ENCODE measurements at regions not wholly inside any gene's neighbourhood (a gene's known extent, or its start where the extent isn't known, plus 50 kb on each side); places are given as distances from the start of the nearest gene placed in this dataset.
A peak's percentile ranks its signal among the peaks of the same experiment; 100 is the strongest.

DNA sequence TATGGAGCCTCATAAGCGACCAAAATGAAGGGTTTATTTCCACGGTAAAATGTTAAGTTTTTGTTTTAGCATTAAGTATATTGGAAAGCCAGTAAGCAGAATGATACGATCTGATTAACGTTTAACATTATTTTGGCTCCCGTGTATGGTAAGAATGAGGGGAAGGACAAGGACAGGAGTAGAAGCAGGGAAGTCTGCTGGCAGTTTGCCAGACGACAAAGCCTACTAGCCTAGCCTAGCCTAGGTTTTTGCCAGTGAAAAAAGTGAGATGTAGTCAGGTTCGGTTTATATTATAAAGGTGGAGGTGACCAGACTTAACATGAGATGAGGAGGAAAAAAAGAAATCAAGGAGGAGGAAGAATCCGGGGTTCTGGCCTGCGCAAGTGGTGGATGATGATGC is 78.9 kb upstream of the ARHGAP32 start:
- no peak for ATAC-seq
- Histone ChIP-seq H3K4me3 (no peak overlapping the region), H3K36me3 (no peaks in the 10 kb centered on the region), H3K4me1 (peaks cover 15% of the 10 kb centered on the region), H3K27me3 (no peaks in the 10 kb centered on the region), H3K9me3 (no peaks in the 10 kb centered on the region), H3K27ac (no peak overlapping the region)
- DNase-seq: no peak
- TF ChIP-seq, protein P1, sequence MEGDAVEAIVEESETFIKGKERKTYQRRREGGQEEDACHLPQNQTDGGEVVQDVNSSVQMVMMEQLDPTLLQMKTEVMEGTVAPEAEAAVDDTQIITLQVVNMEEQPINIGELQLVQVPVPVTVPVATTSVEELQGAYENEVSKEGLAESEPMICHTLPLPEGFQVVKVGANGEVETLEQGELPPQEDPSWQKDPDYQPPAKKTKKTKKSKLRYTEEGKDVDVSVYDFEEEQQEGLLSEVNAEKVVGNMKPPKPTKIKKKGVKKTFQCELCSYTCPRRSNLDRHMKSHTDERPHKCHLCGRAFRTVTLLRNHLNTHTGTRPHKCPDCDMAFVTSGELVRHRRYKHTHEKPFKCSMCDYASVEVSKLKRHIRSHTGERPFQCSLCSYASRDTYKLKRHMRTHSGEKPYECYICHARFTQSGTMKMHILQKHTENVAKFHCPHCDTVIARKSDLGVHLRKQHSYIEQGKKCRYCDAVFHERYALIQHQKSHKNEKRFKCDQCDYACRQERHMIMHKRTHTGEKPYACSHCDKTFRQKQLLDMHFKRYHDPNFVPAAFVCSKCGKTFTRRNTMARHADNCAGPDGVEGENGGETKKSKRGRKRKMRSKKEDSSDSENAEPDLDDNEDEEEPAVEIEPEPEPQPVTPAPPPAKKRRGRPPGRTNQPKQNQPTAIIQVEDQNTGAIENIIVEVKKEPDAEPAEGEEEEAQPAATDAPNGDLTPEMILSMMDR (IDR thresholded peaks at IDR 0.05): no peak
- intact Hi-C loops (cut with DNase I): no loop called here

DNA sequence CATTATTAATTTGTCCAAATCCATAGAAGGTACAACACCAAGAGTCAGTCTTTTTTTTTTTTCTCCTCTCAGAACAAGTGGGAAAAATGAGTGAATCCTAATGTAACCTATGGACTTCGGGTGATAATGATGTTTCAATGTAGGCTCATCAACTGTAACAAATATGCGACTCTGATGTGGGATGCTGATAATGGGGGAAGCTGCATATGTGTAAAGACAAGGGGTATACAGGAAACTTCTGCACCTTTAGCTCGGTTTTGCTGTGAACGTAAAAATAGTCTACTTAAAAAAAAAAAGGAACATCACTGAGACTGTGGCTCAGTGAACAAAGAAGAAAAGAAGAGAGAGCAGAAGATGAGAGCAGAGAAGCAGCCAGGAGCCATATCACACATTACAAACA is 78.3 kb upstream of the ARHGAP32 start:
- intact Hi-C loops (cut with DNase I): no loop called here
- ATAC-seq (no peak), DNase-seq (no peak)
- H3K9me3 ChIP-seq: no peaks in the 10 kb centered on the region
- peaks cover 11% of the 10 kb centered on the region for H3K4me1 ChIP-seq
- TF ChIP-seq, protein P1 (IDR thresholded peaks at IDR 0.05): no peak
- no peaks in the 10 kb centered on the region for H3K27me3 ChIP-seq
- no peak overlapping the region for H3K4me3 ChIP-seq
- H3K36me3 ChIP-seq: no peaks in the 10 kb centered on the region
- H3K27ac ChIP-seq: no peak overlapping the region

- DNase-seq: no peak
- Histone ChIP-seq H3K36me3 (no peaks in the 10 kb centered on the region), H3K27me3 (no peaks in the 10 kb centered on the region), H3K4me1 (peaks cover 8% of the 10 kb centered on the region), H3K4me3 (no peak overlapping the region), H3K27ac (no peak overlapping the region), H3K9me3 (no peaks in the 10 kb centered on the region)
- intact Hi-C loops (cut with DNase I): no loop called here
- TF ChIP-seq, protein P1 (IDR thresholded peaks at IDR 0.05): no peak
- no peak for ATAC-seq
Measured at GRCh38 chr11:129268371-129268770, 76.2 kb upstream of the ARHGAP32 start.

DNA sequence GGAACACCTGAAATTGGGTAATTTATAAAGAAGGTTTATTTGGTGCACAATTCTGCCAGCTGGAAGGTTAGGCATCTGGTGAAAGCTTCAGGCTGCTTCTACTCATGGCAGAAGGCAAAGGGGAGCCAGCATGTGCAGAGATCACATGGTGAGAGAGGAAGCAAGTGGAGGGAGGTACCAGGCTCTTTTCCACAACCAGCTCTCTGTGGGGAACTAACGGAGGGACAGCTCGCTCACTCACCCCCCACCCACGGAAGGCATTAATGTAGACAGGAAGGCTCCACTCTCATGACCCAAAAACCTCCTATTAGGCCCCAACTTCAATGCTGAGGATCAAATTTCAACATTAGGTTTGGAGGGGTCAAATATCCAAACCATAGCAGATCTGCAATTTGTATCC is 75.6 kb upstream of the ARHGAP32 start:
- Histone ChIP-seq H3K4me1 (peaks cover 5% of the 10 kb centered on the region), H3K36me3 (no peaks in the 10 kb centered on the region), H3K9me3 (no peaks in the 10 kb centered on the region), H3K27ac (no peak overlapping the region), H3K27me3 (no peaks in the 10 kb centered on the region), H3K4me3 (no peak overlapping the region)
- intact Hi-C loops (cut with DNase I): no loop called here
- TF ChIP-seq, protein P1 (IDR thresholded peaks at IDR 0.05): no peak
- DNase-seq (no peak), ATAC-seq (peak; percentile 49)

DNA sequence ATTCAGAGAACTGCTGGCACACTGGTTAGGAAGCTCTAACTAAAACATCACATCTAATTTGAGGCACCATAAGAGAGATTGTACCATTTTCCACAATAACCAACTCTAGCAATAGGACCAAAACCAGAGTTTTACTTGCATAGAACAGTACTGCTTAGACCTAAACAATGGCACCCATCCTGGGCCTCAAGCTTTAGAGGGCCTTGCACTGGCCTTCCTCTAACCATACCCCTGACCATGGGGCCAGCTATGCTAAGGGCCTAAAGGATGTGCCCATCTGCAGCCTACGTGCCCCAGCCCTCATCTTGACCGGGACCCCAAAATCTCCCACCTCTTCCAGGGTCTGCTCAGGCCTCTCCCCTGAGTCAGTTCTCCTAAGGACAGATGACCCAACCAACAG is 74.4 kb upstream of the ARHGAP32 start:
- Histone ChIP-seq H3K9me3 (no peaks in the 10 kb centered on the region), H3K4me3 (no peak overlapping the region), H3K36me3 (no peaks in the 10 kb centered on the region), H3K4me1 (peaks cover 5% of the 10 kb centered on the region), H3K27me3 (no peaks in the 10 kb centered on the region), H3K27ac (no peak overlapping the region)
- ATAC-seq (no peak), DNase-seq (no peak)
- intact Hi-C loops (cut with DNase I): no loop called here
- TF ChIP-seq, protein P1 (IDR thresholded peaks at IDR 0.05): no peak

- H3K36me3 ChIP-seq: no peaks in the 10 kb centered on the region
- ATAC-seq (peak; percentile 85), DNase-seq (no peak)
- H3K9me3 ChIP-seq: no peaks in the 10 kb centered on the region
- H3K4me1 ChIP-seq: peaks cover 5% of the 10 kb centered on the region
- peak overlapping the region; percentile 6 for H3K27ac ChIP-seq
- H3K27me3 ChIP-seq: no peaks in the 10 kb centered on the region
- H3K4me3 ChIP-seq: no peak overlapping the region
- TF ChIP-seq, protein P1 (IDR thresholded peaks at IDR 0.05): no peak
- intact Hi-C loops (cut with DNase I): no loop called here
Measured at GRCh38 chr11:129265125-129265788, 73.1 kb upstream of the ARHGAP32 start.
